GM23338 (cell line): ENCODE measurements at regions not wholly inside any gene's neighbourhood (a gene's known extent, or its start where the extent isn't known, plus 50 kb on each side); places are given as distances from the start of the nearest gene placed in this dataset.

Experiments
- ATAC-seq: fragments of 200-7000 bp; cut with Tn5 transposase; 3 replicates; pipeline ENCODE4 v1.9.1; 2020
- DNase-seq: peaks from one replicate; pipeline ENCODE4 v3.0.0-alpha.2; 2015; ENCODE audit warnings: low spot score
- H2AFZ ChIP-seq: fragments of 200-600 bp; sonication (generic); 2 replicates; pipeline ENCODE4 v1.8.0; 2016; ENCODE audit warnings: antibody characterized with exemption, mild to moderate bottlenecking, moderate library complexity
- H3F3A ChIP-seq: fragments of 200-600 bp; sonication (generic); replicated peaks from 2 replicates; pipeline ENCODE4 v1.8.0; 2017; ENCODE audit warnings: antibody characterized with exemption, mixed run types, low read depth
- H3K27ac ChIP-seq: fragments of 200-600 bp; sonication (generic); 2 replicates; pipeline ENCODE4 v1.6.1; 2016; ENCODE audit warnings: low read depth
- H3K27me3 ChIP-seq: fragments of 200-600 bp; sonication (generic); 2 replicates; pipeline ENCODE4 v1.8.0; 2016; ENCODE audit warnings: mild to moderate bottlenecking, mixed run types, moderate library complexity; ENCODE audit not compliant: insufficient read depth
- H3K36me3 ChIP-seq: fragments of 200-600 bp; sonication (generic); 2 replicates; pipeline ENCODE4 v1.8.0; 2016; ENCODE audit warnings: mild to moderate bottlenecking; ENCODE audit not compliant: insufficient read depth
- H3K4me1 ChIP-seq: fragments of 200-600 bp; sonication (generic); 2 replicates; pipeline ENCODE4 v1.8.0; 2016; ENCODE audit warnings: mild to moderate bottlenecking, moderate library complexity; ENCODE audit not compliant: insufficient read depth
- H3K4me2 ChIP-seq: fragments of 200-600 bp; sonication (generic); 2 replicates; pipeline ENCODE4 v1.7.1; 2017; ENCODE audit warnings: mixed run types
- H3K4me3 ChIP-seq: fragments of 200-600 bp; sonication (generic); 2 replicates; pipeline ENCODE4 v1.6.1; 2016; ENCODE audit warnings: mixed run types
- H3K79me2 ChIP-seq: fragments of 200-600 bp; sonication (generic); replicated peaks from 2 replicates; pipeline ENCODE4 v1.8.0; 2017; ENCODE audit warnings: mild to moderate bottlenecking; ENCODE audit not compliant: insufficient read depth
- H3K9me2 ChIP-seq: fragments of 200-600 bp; sonication (generic); 2 replicates; pipeline ENCODE4 v1.8.0; 2017; ENCODE audit not compliant: insufficient read depth
- H4K20me1 ChIP-seq: fragments of 200-600 bp; sonication (generic); replicated peaks from 2 replicates; pipeline ENCODE4 v1.8.0; 2017; ENCODE audit warnings: mild to moderate bottlenecking; ENCODE audit not compliant: insufficient read depth
- H3K27ac Mint-ChIP-seq: 2 replicates; pipeline ENCODE4 v1.8.0; 2020; ENCODE audit warnings: inconsistent platforms, mild to moderate bottlenecking, moderate library complexity, mixed read lengths
- H3K27me3 Mint-ChIP-seq: 3 replicates; pipeline ENCODE4 v1.8.0; 2022; ENCODE audit warnings: low read depth, mild to moderate bottlenecking, moderate library complexity, mixed read lengths, inconsistent platforms; ENCODE audit not compliant: insufficient read depth, poor library complexity
- H3K36me3 Mint-ChIP-seq: 3 replicates; pipeline ENCODE4 v1.8.0; 2021; ENCODE audit warnings: low read depth, mild to moderate bottlenecking, inconsistent platforms, moderate library complexity, mixed read lengths
- H3K4me1 Mint-ChIP-seq: 3 replicates; pipeline ENCODE4 v1.8.0; 2020; ENCODE audit warnings: mild to moderate bottlenecking, inconsistent platforms, mixed read lengths
- H3K4me3 Mint-ChIP-seq: 3 replicates; pipeline ENCODE4 v1.8.0; 2021; ENCODE audit warnings: moderate library complexity, mild to moderate bottlenecking, inconsistent platforms, mixed read lengths
- H3K9me3 Mint-ChIP-seq: 3 replicates; pipeline ENCODE4 v1.8.0; 2020; ENCODE audit warnings: moderate library complexity, mild to moderate bottlenecking, inconsistent platforms, mixed read lengths
- CREB1 ChIP-seq: fragments of 250-450 bp; sonication (Bioruptor Pico); IDR thresholded peaks from 2 replicates; pipeline ENCODE4 v1.5.0; 2020; ENCODE audit warnings: low read depth, mild to moderate bottlenecking, moderate library complexity
- ETS1 ChIP-seq: IDR thresholded peaks from 2 replicates; pipeline ENCODE4 v1.6.1; 2016; ENCODE audit warnings: antibody characterized with exemption
- EZH2phosphoT487 ChIP-seq: fragments of 200-600 bp; sonication (generic); IDR thresholded peaks from one replicate; pipeline ENCODE4 v1.8.1; 2018; ENCODE audit warnings: antibody characterized with exemption; ENCODE audit not compliant: unreplicated experiment
- JUNB ChIP-seq: IDR thresholded peaks from one replicate; pipeline ENCODE4 v1.6.1; 2016; ENCODE audit warnings: antibody characterized with exemption; ENCODE audit not compliant: unreplicated experiment
- NANOG ChIP-seq: IDR thresholded peaks from 2 replicates; pipeline ENCODE4 v1.6.1; 2016; ENCODE audit warnings: antibody characterized with exemption, borderline replicate concordance
- POLR2AphosphoS5 ChIP-seq: IDR thresholded peaks from 2 replicates; pipeline ENCODE4 v1.6.1; 2016; ENCODE audit warnings: antibody characterized with exemption, low read depth
- REST ChIP-seq: IDR thresholded peaks from one replicate; pipeline ENCODE4 v1.6.1; 2018; ENCODE audit warnings: antibody characterized with exemption; ENCODE audit not compliant: unreplicated experiment
- STAT1 ChIP-seq: IDR thresholded peaks from one replicate; pipeline ENCODE4 v1.6.1; 2016; ENCODE audit warnings: antibody characterized with exemption; ENCODE audit not compliant: unreplicated experiment
- ZNF331 ChIP-seq: fragments of 250-450 bp; sonication (Bioruptor Pico); IDR thresholded peaks from 2 replicates; pipeline ENCODE4 v1.5.0; 2020; ENCODE audit warnings: low read depth, mild to moderate bottlenecking, moderate library complexity
- ZNF462 ChIP-seq: fragments of 250-450 bp; sonication (Bioruptor Pico); IDR thresholded peaks from 2 replicates; pipeline ENCODE4 v1.5.0; 2020; ENCODE audit warnings: mild to moderate bottlenecking, moderate library complexity

GRCh38 chr14:97780804-97781203 lies 983.6 kb downstream of the VRK1 start (continued):
- TF ChIP-seq REST (no peak), NANOG (no peak), EZH2phosphoT487 (no peak)

GRCh38 chr14:97781961-97782360 lies 984.8 kb downstream of the VRK1 start:
- Histone ChIP-seq H3K27ac (no peak overlapping the region), H3F3A (no peaks in the 10 kb centered on the region), H3K9me2 (peaks cover 10% of the 10 kb centered on the region; the same call in 1 of the 2 replicates), H4K20me1 (no peaks in the 10 kb centered on the region), H3K4me1 (no peaks in the 10 kb centered on the region), H3K4me3 (no peak overlapping the region), H3K36me3 (no peaks in the 10 kb centered on the region), H2AFZ (no peak overlapping the region; the same call in 1 of the 2 replicates), H3K79me2 (no peaks in the 10 kb centered on the region), H3K4me2 (no peak overlapping the region), H3K27me3 (no peaks in the 10 kb centered on the region)
- TF ChIP-seq ZNF462 = no peak
- no peak for TF ChIP-seq POLR2AphosphoS5
- TF ChIP-seq ZNF331 (CRISPR knock-in tag) = no peak
- TF ChIP-seq CREB1 (CRISPR knock-in tag) = no peak
- TF ChIP-seq ETS1 = no peak
- no peak for TF ChIP-seq JUNB
- no peak for TF ChIP-seq STAT1
- Mint-ChIP-seq H3K4me3 (no peak overlapping the region), H3K9me3 (peaks cover 4% of the 10 kb centered on the region; the same call in 1 of the 3 replicates), H3K36me3 (no peaks in the 10 kb centered on the region), H3K27ac (no peak overlapping the region), H3K4me1 (no peaks in the 10 kb centered on the region), H3K27me3 (peaks cover 4% of the 10 kb centered on the region)
- ATAC-seq = no peak
- no peak for DNase-seq
